Activated B cell treated with CpG ODN at 0.5 μM for 24 hours (primary cell): ENCODE measurements at regions not wholly inside any gene's neighbourhood (a gene's known extent, or its start where the extent isn't known, plus 50 kb on each side); places are given as distances from the start of the nearest gene placed in this dataset.

Experiments
- ATAC-seq: fragments of 200-7000 bp; cut with Tn5 transposase; one replicate; pipeline ENCODE4 v1.10.0; 2021; ENCODE audit warnings: low read depth, mild to moderate bottlenecking, moderate library complexity
- CTCF ChIA-PET: fragments of 350-600 bp; sonication (Branson Sonifier 250); formaldehyde crosslinking; loops from one replicate; lab custom pipeline; 2021; ENCODE audit warnings: antibody characterized with exemption; lab: Charles Lee
- POLR2A ChIA-PET: fragments of 350-600 bp; sonication (Branson Sonifier 250); formaldehyde crosslinking; loops from one replicate; lab custom pipeline; 2021; ENCODE audit warnings: antibody characterized with exemption; lab: Charles Lee
- DNase-seq: peaks from one replicate; pipeline ENCODE4 v3.0.0; 2022
- H3K27ac Mint-ChIP-seq: one replicate; pipeline ENCODE4 v1.8.0; 2020; ENCODE audit warnings: mixed read lengths
- H3K27me3 Mint-ChIP-seq: one replicate; pipeline ENCODE4 v1.8.0; 2021; ENCODE audit warnings: mixed read lengths
- H3K36me3 Mint-ChIP-seq: one replicate; pipeline ENCODE4 v1.8.0; 2021; ENCODE audit warnings: low read depth, mixed read lengths
- H3K4me1 Mint-ChIP-seq: one replicate; pipeline ENCODE4 v1.8.0; 2021; ENCODE audit warnings: mixed read lengths
- H3K4me3 Mint-ChIP-seq: one replicate; pipeline ENCODE4 v1.8.0; 2020; ENCODE audit warnings: mild to moderate bottlenecking, mixed read lengths
- H3K9me3 Mint-ChIP-seq: one replicate; pipeline ENCODE4 v1.8.0; 2020; ENCODE audit warnings: mixed read lengths
- CTCF ChIP-seq: fragments of 200-600 bp; IDR thresholded peaks from one replicate; pipeline ENCODE4 v1.8.0; 2022; ENCODE audit warnings: antibody characterized with exemption, mild to moderate bottlenecking
- intact Hi-C: fragments of 100-400 bp; cut with micrococcal nuclease; formaldehyde crosslinking; loops from one replicate; pipeline ENCODE4 v1.15.1; 2024

GRCh38 chr5:63843190-63843589, 119.1 kb downstream of the HTR1A start:
- DNase-seq: no peak
- no peaks in the 10 kb centered on the region for H3K27me3 Mint-ChIP-seq
- H3K4me1 Mint-ChIP-seq: no peaks in the 10 kb centered on the region
- no peaks in the 10 kb centered on the region for H3K36me3 Mint-ChIP-seq
- H3K9me3 Mint-ChIP-seq: peaks cover 3% of the 10 kb centered on the region
- ChIA-PET CTCF (no interaction called here), POLR2A (no interaction called here)
- H3K4me3 Mint-ChIP-seq: no peak overlapping the region
- ATAC-seq: no peak
- intact Hi-C loops: no loop called here
- no peak for TF ChIP-seq CTCF
- no peak overlapping the region for H3K27ac Mint-ChIP-seq

GRCh38 chr5:63837437-63837836, 124.8 kb downstream of the HTR1A start:
- Mint-ChIP-seq H3K27me3 (no peaks in the 10 kb centered on the region), H3K4me3 (no peak overlapping the region), H3K4me1 (no peaks in the 10 kb centered on the region), H3K36me3 (no peaks in the 10 kb centered on the region), H3K9me3 (peaks cover 5% of the 10 kb centered on the region), H3K27ac (no peak overlapping the region)
- ChIA-PET POLR2A (no interaction called here), CTCF (no interaction called here)
- ATAC-seq (no peak), DNase-seq (no peak)
- no peak for TF ChIP-seq CTCF
- intact Hi-C loops: no loop called here

- Mint-ChIP-seq H3K4me1 (no peaks in the 10 kb centered on the region), H3K9me3 (peaks cover 6% of the 10 kb centered on the region), H3K27ac (no peak overlapping the region), H3K36me3 (no peaks in the 10 kb centered on the region), H3K27me3 (no peaks in the 10 kb centered on the region), H3K4me3 (no peak overlapping the region)
- ChIA-PET POLR2A (no interaction called here), CTCF (no interaction called here)
- no peak for DNase-seq
- intact Hi-C loops: no loop called here
- ATAC-seq: no peak
- TF ChIP-seq CTCF: no peak
Observed at GRCh38 chr5:63831381-63831780, 130.9 kb downstream of the HTR1A start.

- peaks cover 4% of the 10 kb centered on the region for H3K9me3 Mint-ChIP-seq
- DNase-seq (no peak), ATAC-seq (no peak)
- H3K4me3 Mint-ChIP-seq: no peak overlapping the region
- no peaks in the 10 kb centered on the region for H3K27me3 Mint-ChIP-seq
- TF ChIP-seq CTCF: no peak
- no peak overlapping the region for H3K27ac Mint-ChIP-seq
- intact Hi-C loops: no loop called here
- ChIA-PET POLR2A (no interaction called here), CTCF (no interaction called here)
- no peaks in the 10 kb centered on the region for H3K36me3 Mint-ChIP-seq
- H3K4me1 Mint-ChIP-seq: no peaks in the 10 kb centered on the region
Observed at GRCh38 chr5:63825984-63826383, 136.3 kb downstream of the HTR1A start.

- POLR2A ChIA-PET: no interaction called here
- H3K27ac Mint-ChIP-seq: no peak overlapping the region
- TF ChIP-seq CTCF: no peak
- ATAC-seq: no peak
- H3K4me1 Mint-ChIP-seq: no peaks in the 10 kb centered on the region
- CTCF ChIA-PET: no interaction called here
- H3K9me3 Mint-ChIP-seq: peaks cover 2% of the 10 kb centered on the region
- intact Hi-C loops: no loop called here
- H3K4me3 Mint-ChIP-seq: no peak overlapping the region
- no peak for DNase-seq
- H3K36me3 Mint-ChIP-seq: no peaks in the 10 kb centered on the region
- no peaks in the 10 kb centered on the region for H3K27me3 Mint-ChIP-seq
Observed at GRCh38 chr5:63823583-63823982, 138.7 kb downstream of the HTR1A start.
